AG04450 (cell line): ENCODE measurements at regions not wholly inside any gene's neighbourhood (a gene's known extent, or its start where the extent isn't known, plus 50 kb on each side); places are given as distances from the start of the nearest gene placed in this dataset.

Experiments
- CTCF ChIA-PET: fragments of 300-600, 350-600 bp; formaldehyde crosslinking; extraction: SDS; loops from one replicate; lab custom pipeline; 2022; ENCODE audit warnings: antibody characterized with exemption, inconsistent platforms; lab: Charles Lee
- POLR2A ChIA-PET: fragments of 350-600 bp; formaldehyde crosslinking; extraction: SDS; loops from one replicate; lab custom pipeline; 2021; ENCODE audit warnings: antibody characterized with exemption, inconsistent platforms; lab: Yijun Ruan, JAX
- DNase-seq: peaks from one replicate; pipeline ENCODE4 v3.0.0-alpha.2; 2011; ENCODE audit warnings: low read depth, low spot score
- H3K27ac ChIP-seq: one replicate; pipeline ENCODE4 v1.5.1; 2012; ENCODE audit warnings: low read depth, low read length, control low read depth
- H3K27me3 ChIP-seq: one replicate; pipeline ENCODE4 v1.6.0; 2012; ENCODE audit warnings: low read length; ENCODE audit not compliant: control insufficient read depth, insufficient read depth
- H3K4me3 ChIP-seq: 2 replicates; pipeline ENCODE4 v1.5.1; 2011; ENCODE audit warnings: mild to moderate bottlenecking, low read depth, low read length, control low read depth
- H3K9me3 ChIP-seq: 2 replicates; pipeline ENCODE4 v1.5.1; 2012; ENCODE audit warnings: low read length; ENCODE audit not compliant: control insufficient read depth, insufficient read depth
- TF ChIP-seq, protein P1 (sequence below): IDR thresholded peaks from 2 replicates; pipeline ENCODE4 v1.5.1; 2011; ENCODE audit warnings: low read depth, low read length, control low read depth, inconsistent platforms

- Histone ChIP-seq H3K27me3 (peaks cover 54% of the 10 kb centered on the region), H3K9me3 (no peaks in the 10 kb centered on the region; the same call in 1 of the 2 replicates), H3K4me3 (no peak overlapping the region), H3K27ac (no peak overlapping the region)
- ChIA-PET POLR2A (no interaction called here), CTCF (no interaction called here)
- TF ChIP-seq, protein P1, sequence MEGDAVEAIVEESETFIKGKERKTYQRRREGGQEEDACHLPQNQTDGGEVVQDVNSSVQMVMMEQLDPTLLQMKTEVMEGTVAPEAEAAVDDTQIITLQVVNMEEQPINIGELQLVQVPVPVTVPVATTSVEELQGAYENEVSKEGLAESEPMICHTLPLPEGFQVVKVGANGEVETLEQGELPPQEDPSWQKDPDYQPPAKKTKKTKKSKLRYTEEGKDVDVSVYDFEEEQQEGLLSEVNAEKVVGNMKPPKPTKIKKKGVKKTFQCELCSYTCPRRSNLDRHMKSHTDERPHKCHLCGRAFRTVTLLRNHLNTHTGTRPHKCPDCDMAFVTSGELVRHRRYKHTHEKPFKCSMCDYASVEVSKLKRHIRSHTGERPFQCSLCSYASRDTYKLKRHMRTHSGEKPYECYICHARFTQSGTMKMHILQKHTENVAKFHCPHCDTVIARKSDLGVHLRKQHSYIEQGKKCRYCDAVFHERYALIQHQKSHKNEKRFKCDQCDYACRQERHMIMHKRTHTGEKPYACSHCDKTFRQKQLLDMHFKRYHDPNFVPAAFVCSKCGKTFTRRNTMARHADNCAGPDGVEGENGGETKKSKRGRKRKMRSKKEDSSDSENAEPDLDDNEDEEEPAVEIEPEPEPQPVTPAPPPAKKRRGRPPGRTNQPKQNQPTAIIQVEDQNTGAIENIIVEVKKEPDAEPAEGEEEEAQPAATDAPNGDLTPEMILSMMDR: no peak
- no peak for DNase-seq
Observed at GRCh38 chr6:44530209-44530909, 142.9 kb downstream of the CDC5L start.

- ChIA-PET POLR2A (no interaction called here), CTCF (no interaction called here)
- no peak overlapping the region for H3K4me3 ChIP-seq
- no peaks in the 10 kb centered on the region; the same call in 1 of the 2 replicates for H3K9me3 ChIP-seq
- TF ChIP-seq, protein P1: no peak
- H3K27me3 ChIP-seq: peaks cover 53% of the 10 kb centered on the region
- no peak overlapping the region for H3K27ac ChIP-seq
- DNase-seq: no peak
Observed at GRCh38 chr6:44530910-44531234, 143.4 kb downstream of the CDC5L start.

DNA sequence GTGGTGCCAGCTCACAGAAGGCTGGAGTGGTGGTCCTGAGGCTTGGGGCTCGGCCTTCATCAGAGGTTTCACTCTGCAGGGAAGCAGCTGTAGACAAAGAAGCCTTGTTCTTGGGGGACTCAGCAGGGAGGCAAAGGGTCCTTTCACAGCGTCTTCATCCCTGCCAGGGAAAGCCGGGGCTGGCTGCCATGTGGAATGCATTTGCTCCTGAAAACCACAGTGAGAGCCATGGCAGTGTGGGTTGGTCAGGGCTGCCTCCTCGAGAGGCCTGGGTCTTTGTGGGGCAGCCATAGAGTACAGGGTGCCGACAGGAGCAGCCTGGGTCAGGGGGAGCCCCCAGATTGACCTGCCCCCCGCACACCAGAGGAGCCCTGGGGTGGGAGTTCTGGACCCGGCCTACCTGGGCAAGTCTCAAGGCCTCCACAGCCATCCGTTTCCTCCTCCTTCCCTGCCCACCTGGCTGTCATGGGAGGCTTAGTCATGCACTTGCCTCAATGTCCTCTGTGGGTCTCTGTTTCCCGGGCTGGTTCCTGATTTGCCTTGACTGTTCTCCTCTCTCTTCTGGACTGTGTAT is 144.0 kb downstream of the CDC5L start:
- H3K9me3 ChIP-seq: no peaks in the 10 kb centered on the region; the same call in 1 of the 2 replicates
- H3K4me3 ChIP-seq: no peak overlapping the region
- ChIA-PET CTCF (no interaction called here), POLR2A (no interaction called here)
- H3K27me3 ChIP-seq: peaks cover 53% of the 10 kb centered on the region
- DNase-seq: no peak
- TF ChIP-seq, protein P1: no peak
- no peak overlapping the region for H3K27ac ChIP-seq

DNA sequence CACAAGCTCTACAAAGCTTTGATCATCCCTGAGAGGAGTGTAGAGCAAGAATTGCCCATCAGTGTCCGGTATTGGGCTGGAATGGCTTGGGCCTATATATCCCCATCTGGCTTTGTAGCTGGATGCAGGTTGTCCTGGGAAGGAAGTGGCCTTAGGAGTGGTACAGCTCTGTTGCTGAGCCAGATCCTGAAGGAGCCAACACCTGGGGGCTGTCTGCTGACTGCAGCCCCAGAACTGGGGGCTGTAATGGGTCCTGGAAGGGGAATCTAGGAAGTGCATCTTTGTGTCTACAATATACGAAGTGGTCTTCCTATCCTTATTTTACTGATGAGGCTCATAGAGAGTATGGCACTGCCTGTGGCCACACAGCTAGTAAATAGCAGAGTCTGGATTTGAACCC is 145.9 kb downstream of the CDC5L start:
- Histone ChIP-seq H3K27me3 (peaks cover 41% of the 10 kb centered on the region), H3K9me3 (no peaks in the 10 kb centered on the region), H3K4me3 (no peak overlapping the region), H3K27ac (no peak overlapping the region)
- POLR2A ChIA-PET: no interaction called here
- DNase-seq: no peak
- CTCF ChIA-PET: interaction anchor here (0.7 kb wide), 1 partner anchor 58 kb away, joined by 3 read pairs; no protein-coding TSS in a partner anchor
- TF ChIP-seq, protein P1: no peak

DNA sequence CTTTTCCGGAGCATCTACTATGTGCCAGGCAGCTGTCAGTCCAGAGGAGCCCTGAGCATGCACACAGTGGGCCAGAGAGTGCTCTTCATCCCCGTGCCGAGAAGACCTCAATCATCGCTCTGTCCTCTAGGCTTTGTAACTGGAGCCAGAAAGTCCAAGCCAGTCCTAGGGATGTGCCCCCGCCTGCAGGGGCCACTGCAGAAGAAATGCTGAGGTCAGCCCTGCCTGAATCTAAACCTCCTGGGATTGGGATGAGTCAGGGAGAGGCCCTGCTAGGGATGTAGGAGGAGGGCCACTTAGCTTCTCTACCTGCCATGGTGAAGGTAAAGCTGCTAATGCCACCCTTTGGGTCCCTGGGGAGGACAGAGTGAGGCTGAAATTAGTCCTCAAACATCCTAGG is 146.8 kb downstream of the CDC5L start:
- ChIA-PET CTCF (no interaction called here), POLR2A (no interaction called here)
- no peak for DNase-seq
- no peaks in the 10 kb centered on the region for H3K9me3 ChIP-seq
- TF ChIP-seq, protein P1: no peak
- no peak overlapping the region for H3K4me3 ChIP-seq
- H3K27me3 ChIP-seq: peaks cover 33% of the 10 kb centered on the region
- H3K27ac ChIP-seq: no peak overlapping the region
